Progenitor cell of endocrine pancreas (in vitro differentiated cells): ENCODE measurements at regions not wholly inside any gene's neighbourhood (a gene's known extent, or its start where the extent isn't known, plus 50 kb on each side); places are given as distances from the start of the nearest gene placed in this dataset.

Experiments
- DNase-seq: peaks from one replicate; pipeline ENCODE4 v3.0.0; 2021; ENCODE audit warnings: low spot score; ENCODE audit not compliant: unreplicated experiment
- H3K27ac Mint-ChIP-seq: 2 replicates; pipeline ENCODE4 v1.8.0; 2021; ENCODE audit warnings: mild to moderate bottlenecking, moderate library complexity, mixed read lengths
- H3K27me3 Mint-ChIP-seq: 2 replicates; pipeline ENCODE4 v1.8.0; 2021; ENCODE audit warnings: mixed read lengths
- H3K36me3 Mint-ChIP-seq: 2 replicates; pipeline ENCODE4 v1.8.0; 2022; ENCODE audit warnings: mixed read lengths; ENCODE audit not compliant: insufficient read depth
- H3K4me1 Mint-ChIP-seq: 2 replicates; pipeline ENCODE4 v1.8.0; 2021; ENCODE audit warnings: low read depth, mixed read lengths
- H3K4me3 Mint-ChIP-seq: 2 replicates; pipeline ENCODE4 v1.8.0; 2021; ENCODE audit warnings: low read depth, mild to moderate bottlenecking, moderate library complexity, mixed read lengths
- H3K9me3 Mint-ChIP-seq: 2 replicates; pipeline ENCODE4 v1.8.0; 2021; ENCODE audit warnings: low read depth, mixed read lengths
- CTCF ChIP-seq: fragments of 200-600 bp; sonication (generic); IDR thresholded peaks from one replicate; pipeline ENCODE4 v1.5.0; 2021; ENCODE audit warnings: antibody characterized with exemption, mild to moderate bottlenecking; ENCODE audit not compliant: unreplicated experiment

GRCh38 chr6:82761674-82762345 is 303.8 kb downstream of the UBE3D start:
- H3K4me1 Mint-ChIP-seq = no peaks in the 10 kb centered on the region
- DNase-seq = no peak
- no peaks in the 10 kb centered on the region for H3K27me3 Mint-ChIP-seq
- H3K9me3 Mint-ChIP-seq = peaks cover 5% of the 10 kb centered on the region
- H3K4me3 Mint-ChIP-seq = no peak overlapping the region
- H3K27ac Mint-ChIP-seq = no peak overlapping the region
- H3K36me3 Mint-ChIP-seq = no peaks in the 10 kb centered on the region
- no peak for TF ChIP-seq CTCF

DNA sequence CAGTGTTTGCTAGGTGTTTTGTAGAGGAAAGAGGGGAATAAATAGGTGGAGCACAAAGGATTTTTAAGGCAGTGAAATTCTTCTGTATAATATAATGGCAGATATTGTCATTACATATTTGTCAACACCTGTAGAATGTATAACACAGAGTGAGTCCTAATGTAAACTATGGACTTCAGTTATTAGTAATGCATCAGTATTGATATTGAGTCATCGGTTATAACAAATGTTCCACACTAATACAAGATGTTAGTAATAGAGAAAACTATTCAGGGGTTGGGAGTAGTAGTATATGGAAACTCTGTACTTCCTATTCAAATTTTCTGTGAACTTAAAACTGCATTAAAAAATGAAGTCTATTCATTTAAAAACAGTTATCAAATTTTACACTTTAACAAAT is 299.2 kb downstream of the UBE3D start:
- H3K4me3 Mint-ChIP-seq = no peak overlapping the region
- H3K27ac Mint-ChIP-seq = no peak overlapping the region
- no peaks in the 10 kb centered on the region for H3K4me1 Mint-ChIP-seq
- H3K36me3 Mint-ChIP-seq = no peaks in the 10 kb centered on the region
- TF ChIP-seq CTCF = no peak
- H3K9me3 Mint-ChIP-seq = no peaks in the 10 kb centered on the region
- no peak for DNase-seq
- H3K27me3 Mint-ChIP-seq = no peaks in the 10 kb centered on the region

DNA sequence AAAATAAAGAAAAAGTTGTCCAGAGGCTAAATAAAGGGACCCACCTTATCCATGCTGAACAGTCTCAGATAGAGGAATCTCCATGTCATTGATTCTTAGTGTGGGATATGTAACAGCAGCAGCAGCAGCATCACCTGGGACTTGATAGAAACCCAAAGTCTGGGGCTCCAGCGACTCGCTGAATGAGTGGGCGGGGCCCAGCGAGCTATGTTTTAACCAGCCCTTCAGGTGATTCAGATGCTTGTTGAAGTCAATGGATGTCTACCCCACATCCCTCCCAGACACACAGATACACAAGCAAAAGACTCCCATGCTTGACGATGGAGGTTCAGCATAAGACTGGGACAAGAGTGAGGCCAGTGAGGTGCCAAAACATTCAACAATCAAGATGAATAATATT is 298.6 kb downstream of the UBE3D start:
- no peak for DNase-seq
- no peak overlapping the region for H3K27ac Mint-ChIP-seq
- H3K9me3 Mint-ChIP-seq = no peaks in the 10 kb centered on the region
- no peaks in the 10 kb centered on the region for H3K36me3 Mint-ChIP-seq
- H3K4me3 Mint-ChIP-seq = no peak overlapping the region
- no peaks in the 10 kb centered on the region for H3K4me1 Mint-ChIP-seq
- no peak for TF ChIP-seq CTCF
- H3K27me3 Mint-ChIP-seq = no peaks in the 10 kb centered on the region

- H3K27me3 Mint-ChIP-seq = no peaks in the 10 kb centered on the region
- H3K27ac Mint-ChIP-seq = no peak overlapping the region
- no peak overlapping the region for H3K4me3 Mint-ChIP-seq
These were observed 298.2 kb downstream of the UBE3D start for GRCh38 chr6:82767447-82767846.

More at GRCh38 chr6:82767447-82767846, 298.2 kb downstream of the UBE3D start:
- no peak for DNase-seq
- no peak for TF ChIP-seq CTCF
- H3K9me3 Mint-ChIP-seq = no peaks in the 10 kb centered on the region
- H3K36me3 Mint-ChIP-seq = no peaks in the 10 kb centered on the region
- no peaks in the 10 kb centered on the region for H3K4me1 Mint-ChIP-seq
